Right forelimb (tissue), 1 donor: ENCODE measurements at regions not wholly inside any gene's neighbourhood (a gene's known extent, or its start where the extent isn't known, plus 50 kb on each side); places are given as distances from the start of the nearest gene placed in this dataset.

ENCODE experiments used
- DNase-seq: peaks from one replicate; pipeline ENCODE4 v3.0.0-alpha.2; 2018

- no peak for DNase-seq
Measured at GRCh38 chr6:138716971-138717665, 56.5 kb upstream of the CCDC28A start.

GRCh38 chr6:138719011-138719635 lies 54.4 kb upstream of the CCDC28A start:
- no peak for DNase-seq

GRCh38 chr6:138719744-138720143 lies 53.8 kb upstream of the CCDC28A start:
- DNase-seq, result no peak

- DNase-seq, result no peak
Measured at GRCh38 chr6:138722425-138723371, 50.9 kb upstream of the CCDC28A start.
